Breast epithelium (tissue), 4 donors: ENCODE measurements at regions not wholly inside any gene's neighbourhood (a gene's known extent, or its start where the extent isn't known, plus 50 kb on each side); places are given as distances from the start of the nearest gene placed in this dataset.

Experiments
- DNase-seq, 2 donors: peaks; one replicate each; pipeline ENCODE4 v3.0.0-alpha.2; 2019; ENCODE audit warnings: low spot score in 2 of 2
- H3K27ac ChIP-seq, 2 donors: fragments of 200-600 bp; sonication (generic) in 1 of 2; one replicate each; pipeline ENCODE4 v1.5.1; 2016 to 2019; ENCODE audit warnings: mild to moderate bottlenecking in 1 of 2
- H3K27me3 ChIP-seq, 2 donors: fragments of 200-600 bp; sonication (generic) in 1 of 2; one replicate each; pipeline versions ENCODE4 v1.5.1 to v1.6.0; 2017 to 2019; ENCODE audit warnings: control low read depth in 1 of 2, mild to moderate bottlenecking in 1 of 2
- H3K36me3 ChIP-seq: fragments of 200-600 bp; one replicate; pipeline ENCODE4 v1.5.1; 2019
- H3K4me1 ChIP-seq, 2 donors: fragments of 200-600 bp; sonication (generic); one replicate each; pipeline ENCODE4 v1.5.1; 2016 to 2019; ENCODE audit warnings: control low read depth in 1 of 2
- H3K4me3 ChIP-seq, 3 donors: fragments of 200-600 bp; sonication (generic); 1 replicate in 2 of 3; 2 replicates in 1 of 3; pipeline ENCODE4 v1.5.1; 2016 to 2019; ENCODE audit warnings: mild to moderate bottlenecking in 3 of 3, moderate library complexity in 2 of 3
- H3K9me3 ChIP-seq, 2 donors: fragments of 200-600 bp; sonication (generic) in 1 of 2; one replicate each; pipeline ENCODE4 v1.5.1; 2016 to 2019; ENCODE audit warnings: control low read depth in 1 of 2
- POLR2A ChIP-seq: fragments of 450-650 bp; IDR thresholded peaks from one replicate; pipeline ENCODE4 v1.6.1; 2016; ENCODE audit warnings: antibody characterized with exemption, mild to moderate bottlenecking, moderate library complexity
- POLR2AphosphoS5 ChIP-seq, 3 donors: sonication (generic); formaldehyde crosslinking; IDR thresholded peaks; one replicate each; pipeline ENCODE4 v1.6.1; 2017; ENCODE audit warnings: antibody characterized with exemption in 3 of 3
- intact Hi-C: fragments of 100-400 bp; cut with DNase I; formaldehyde crosslinking; loops from one replicate; pipeline ENCODE4 v1.15.1; 2023; ENCODE audit warnings: low total_unique reads
- TF ChIP-seq, protein P1 (sequence below), 3 donors: fragments of 450-650 bp; IDR thresholded peaks; one replicate each; pipeline ENCODE4 v1.5.1; 2016 to 2017; ENCODE audit warnings: antibody characterized with exemption in 3 of 3, mild to moderate bottlenecking in 3 of 3, moderate library complexity in 3 of 3

DNA sequence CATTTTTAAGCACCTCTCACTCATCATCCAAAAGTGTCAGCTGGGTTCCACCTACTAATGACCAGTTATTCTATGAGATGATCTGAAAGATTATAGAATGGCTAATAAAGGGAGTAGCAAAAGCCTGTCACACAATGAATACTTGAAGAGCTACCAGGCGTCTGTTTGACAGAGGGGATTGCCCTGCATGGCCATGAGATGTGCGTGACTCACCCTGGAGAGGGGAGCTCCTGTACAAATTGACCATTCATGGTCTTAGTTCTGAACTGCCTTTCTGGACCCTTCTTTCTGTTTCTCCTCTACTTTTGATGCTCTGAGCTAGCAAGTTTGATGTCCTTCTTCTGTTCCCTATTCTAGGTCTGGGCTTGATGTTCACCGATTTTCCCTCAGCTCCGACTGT, 85.2 kb upstream of the ABCD3 start:
- intact Hi-C loops, result loop anchor here (5.0 kb wide), 1 partner anchor 301 kb away; no protein-coding TSS in a partner anchor
- Histone ChIP-seq H3K4me3 (no peak overlapping the region), H3K36me3 (no peaks in the 10 kb centered on the region), H3K4me1 (peaks cover 3% of the 10 kb centered on the region in 2 donors), H3K27ac (peak overlapping the region; percentile 9 to 38), H3K27me3 (no peaks in the 10 kb centered on the region), H3K9me3 (no peaks in the 10 kb centered on the region)
- TF ChIP-seq, protein P1, sequence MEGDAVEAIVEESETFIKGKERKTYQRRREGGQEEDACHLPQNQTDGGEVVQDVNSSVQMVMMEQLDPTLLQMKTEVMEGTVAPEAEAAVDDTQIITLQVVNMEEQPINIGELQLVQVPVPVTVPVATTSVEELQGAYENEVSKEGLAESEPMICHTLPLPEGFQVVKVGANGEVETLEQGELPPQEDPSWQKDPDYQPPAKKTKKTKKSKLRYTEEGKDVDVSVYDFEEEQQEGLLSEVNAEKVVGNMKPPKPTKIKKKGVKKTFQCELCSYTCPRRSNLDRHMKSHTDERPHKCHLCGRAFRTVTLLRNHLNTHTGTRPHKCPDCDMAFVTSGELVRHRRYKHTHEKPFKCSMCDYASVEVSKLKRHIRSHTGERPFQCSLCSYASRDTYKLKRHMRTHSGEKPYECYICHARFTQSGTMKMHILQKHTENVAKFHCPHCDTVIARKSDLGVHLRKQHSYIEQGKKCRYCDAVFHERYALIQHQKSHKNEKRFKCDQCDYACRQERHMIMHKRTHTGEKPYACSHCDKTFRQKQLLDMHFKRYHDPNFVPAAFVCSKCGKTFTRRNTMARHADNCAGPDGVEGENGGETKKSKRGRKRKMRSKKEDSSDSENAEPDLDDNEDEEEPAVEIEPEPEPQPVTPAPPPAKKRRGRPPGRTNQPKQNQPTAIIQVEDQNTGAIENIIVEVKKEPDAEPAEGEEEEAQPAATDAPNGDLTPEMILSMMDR (IDR thresholded peaks at IDR 0.05), result no peak
- no peak for TF ChIP-seq POLR2A
- DNase-seq, result no peak

DNA sequence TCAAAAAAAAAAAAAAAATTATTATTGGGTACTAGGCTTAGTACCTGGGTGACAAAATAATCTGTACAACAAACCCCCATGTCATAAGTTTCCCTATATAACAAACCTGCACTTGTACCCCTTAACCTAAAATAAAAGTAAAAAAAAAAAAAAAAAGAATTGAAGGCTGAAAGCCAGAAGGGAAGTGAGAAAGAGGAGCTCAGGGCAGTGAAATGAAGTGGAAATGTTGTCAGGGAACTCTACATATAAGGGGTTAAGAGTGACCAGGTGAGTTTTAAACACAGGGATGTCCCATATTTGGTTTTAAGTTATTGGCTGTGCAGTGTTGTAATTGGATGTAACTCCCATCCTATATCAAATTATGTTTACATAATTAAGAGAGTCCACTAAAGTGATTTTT, 85.7 kb upstream of the ABCD3 start:
- Histone ChIP-seq H3K4me3 (no peak overlapping the region), H3K27ac (no peak overlapping the region)

DNA sequence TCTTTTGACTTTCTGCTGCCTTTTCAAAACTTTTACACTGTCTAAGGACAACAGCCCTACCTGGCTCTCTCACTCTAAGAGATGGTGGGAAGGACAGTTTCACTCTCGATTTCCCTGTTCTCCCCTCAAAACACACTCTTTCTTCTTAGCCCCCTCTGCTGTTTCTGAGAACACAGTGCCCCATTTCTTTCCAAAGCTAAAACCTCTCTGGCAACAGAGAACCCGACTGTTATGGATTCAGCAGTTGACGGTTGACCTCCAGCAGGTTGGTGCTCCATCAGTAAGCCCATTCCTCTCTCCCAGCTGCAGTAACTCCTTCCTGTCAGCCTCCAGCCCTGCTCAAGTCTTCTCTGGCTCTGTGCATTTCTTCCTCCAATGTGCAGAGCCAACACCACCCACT, 88.2 kb upstream of the ABCD3 start:
- Histone ChIP-seq H3K4me1 (peaks cover 0 to 3% of the 10 kb centered on the region in 2 donors), H3K4me3 (no peak overlapping the region), H3K36me3 (no peaks in the 10 kb centered on the region), H3K27me3 (no peaks in the 10 kb centered on the region), H3K27ac (no peak overlapping the region), H3K9me3 (no peaks in the 10 kb centered on the region)
- intact Hi-C loops, result loop anchor here (5.0 to 10.0 kb wide), 2 partner anchors 75 to 298 kb away; no protein-coding TSS in a partner anchor
- DNase-seq, result no peak
- TF ChIP-seq POLR2A (no peak), POLR2AphosphoS5 (IDR thresholded peaks at IDR 0.05) (peak in 1 of 3 donors; percentile 21)
- TF ChIP-seq, protein P1 (IDR thresholded peaks at IDR 0.05), result peak in 1 of 3 donors; percentile 36

More for the DNA sequence above, 85.7 kb upstream of the ABCD3 start:
- intact Hi-C loops, result loop anchor here (5.0 kb wide), 1 partner anchor 300 kb away; no protein-coding TSS in a partner anchor
- no peaks in the 10 kb centered on the region for H3K9me3 ChIP-seq
- H3K36me3 ChIP-seq, result no peaks in the 10 kb centered on the region
- DNase-seq, result no peak
- TF ChIP-seq POLR2AphosphoS5 (IDR thresholded peaks at IDR 0.05), result no peak
- TF ChIP-seq, protein P1 (IDR thresholded peaks at IDR 0.05), result no peak
- no peak for TF ChIP-seq POLR2A
- peaks cover 3% of the 10 kb centered on the region in 2 donors for H3K4me1 ChIP-seq
- no peaks in the 10 kb centered on the region for H3K27me3 ChIP-seq

DNA sequence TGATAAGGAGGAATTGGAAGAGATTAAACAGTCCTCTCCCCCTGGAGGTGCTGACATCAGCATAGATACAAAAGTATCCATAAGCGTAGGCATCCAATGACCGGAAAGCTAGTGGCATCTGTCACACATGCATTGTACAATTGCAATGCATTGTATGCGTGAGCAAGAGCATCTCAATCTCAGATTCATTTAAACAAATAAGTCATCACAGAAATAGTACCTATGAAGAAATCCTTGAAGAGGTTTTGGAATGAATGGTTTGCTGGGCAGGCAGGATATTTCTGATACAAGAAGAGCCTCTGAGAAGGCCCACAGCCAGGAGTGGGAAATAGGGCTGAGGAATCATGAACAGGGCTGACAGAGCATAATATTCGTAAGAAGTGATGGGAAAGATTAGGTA, 88.9 kb upstream of the ABCD3 start:
- peaks cover 0 to 3% of the 10 kb centered on the region in 2 donors for H3K4me1 ChIP-seq
- TF ChIP-seq, protein P1 (IDR thresholded peaks at IDR 0.05), result no peak
- TF ChIP-seq POLR2AphosphoS5 (IDR thresholded peaks at IDR 0.05), result no peak
- no peak for TF ChIP-seq POLR2A
- H3K9me3 ChIP-seq, result no peaks in the 10 kb centered on the region
- no peak overlapping the region for H3K27ac ChIP-seq
- no peaks in the 10 kb centered on the region for H3K27me3 ChIP-seq
- intact Hi-C loops, result loop anchor here (10.0 kb wide), 1 partner anchor 74 kb away; no protein-coding TSS in a partner anchor
- DNase-seq, result no peak
- no peak overlapping the region for H3K4me3 ChIP-seq
- no peaks in the 10 kb centered on the region for H3K36me3 ChIP-seq

DNA sequence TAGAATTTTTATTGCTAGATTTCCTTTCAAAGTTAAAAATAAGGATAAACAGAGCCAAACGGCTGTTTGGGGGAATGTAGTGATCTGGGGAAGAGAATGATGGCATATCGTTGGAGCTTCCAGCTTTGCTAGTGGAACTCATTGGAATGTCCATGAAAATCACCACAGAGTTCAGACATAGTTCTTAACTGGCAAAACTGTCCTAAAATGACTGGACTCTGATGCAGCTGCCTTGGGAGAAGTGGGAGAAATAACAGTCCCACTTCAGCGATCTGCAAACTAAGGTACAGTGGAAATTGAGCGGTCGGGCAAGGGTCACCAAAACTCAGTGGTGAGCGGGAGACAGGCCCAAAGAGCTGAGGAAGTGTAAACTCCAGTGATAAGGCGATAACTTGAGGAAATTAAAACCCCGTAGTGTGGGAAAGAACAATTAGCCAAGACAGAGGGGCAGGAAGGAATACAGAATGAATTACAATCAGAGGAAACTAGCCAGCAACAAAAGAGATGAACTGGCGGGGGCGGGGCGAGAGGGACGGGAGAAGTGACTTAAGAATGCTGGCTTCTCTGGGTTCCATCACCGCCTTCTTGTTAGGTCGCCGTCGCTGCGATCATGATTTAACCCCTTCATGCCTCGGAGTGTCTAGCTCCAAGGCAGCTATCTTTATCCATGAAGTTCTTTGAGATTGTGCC, 89.8 kb upstream of the ARHGAP29 start:
- H3K4me1 ChIP-seq, result peaks cover 0 to 8% of the 10 kb centered on the region in 2 donors
- no peaks in the 10 kb centered on the region for H3K36me3 ChIP-seq
- DNase-seq, result peak in 1 of 2 donors; percentile 37
- peak overlapping the region; percentile 91 to 95 for H3K27ac ChIP-seq
- TF ChIP-seq POLR2AphosphoS5 (IDR thresholded peaks at IDR 0.05), result no peak
- TF ChIP-seq, protein P1 (IDR thresholded peaks at IDR 0.05), result no peak
- TF ChIP-seq POLR2A, result no peak
- no peaks in the 10 kb centered on the region for H3K9me3 ChIP-seq
- peak overlapping the region in 2 of 3 donors; percentile 8 to 39 for H3K4me3 ChIP-seq
- no peaks in the 10 kb centered on the region for H3K27me3 ChIP-seq
- intact Hi-C loops, result loop anchor here (10.0 kb wide), 1 partner anchor 72 kb away; no protein-coding TSS in a partner anchor
